Suppressor macrophage (primary cell): ENCODE measurements at regions not wholly inside any gene's neighbourhood (a gene's known extent, or its start where the extent isn't known, plus 50 kb on each side); places are given as distances from the start of the nearest gene placed in this dataset.
A peak's percentile ranks its signal among the peaks of the same experiment; 100 is the strongest.
"Not testable (repeated sequence)": the region's sequence is repeated elsewhere in the genome, so short reads cannot be mapped to it uniquely, and the experiment has no call there.

Source experiments
- DNase-seq, 4 experiments: peaks; one replicate each; pipeline ENCODE4 v3.0.0-alpha.2; 2020 to 2022

DNA sequence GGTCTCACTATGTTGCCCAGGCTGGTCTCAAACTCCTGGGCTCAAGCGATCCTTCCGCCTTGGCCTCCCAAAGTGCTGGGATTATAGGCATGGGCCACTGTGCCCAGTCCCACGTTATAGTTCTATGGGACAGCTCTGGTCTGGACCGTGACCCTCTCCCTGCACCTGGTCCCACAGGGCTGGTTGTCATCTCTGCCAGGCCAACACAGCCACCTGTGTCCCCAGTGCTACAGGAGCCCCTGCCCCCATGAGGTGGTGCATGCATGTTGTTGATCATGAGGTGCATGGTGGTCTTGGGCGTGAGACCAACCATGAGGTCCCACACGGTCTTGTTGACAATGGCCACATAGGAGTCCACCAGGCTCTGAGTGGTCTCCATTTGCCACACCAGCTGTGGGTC is 51.0 kb upstream of the UBE2Q2 start:
- not testable (repeated sequence) for DNase-seq

- no peak for DNase-seq
Observed at GRCh38 chr15:75791337-75791713, 51.9 kb upstream of the UBE2Q2 start.

- DNase-seq = no peak
Observed at GRCh38 chr15:75790631-75791336, 52.5 kb upstream of the UBE2Q2 start.

- DNase-seq = no peak
Observed at GRCh38 chr15:75786575-75786947, 56.7 kb upstream of the UBE2Q2 start.

GRCh38 chr15:75785771-75786574 is 57.3 kb upstream of the UBE2Q2 start:
- DNase-seq = no peak

DNA sequence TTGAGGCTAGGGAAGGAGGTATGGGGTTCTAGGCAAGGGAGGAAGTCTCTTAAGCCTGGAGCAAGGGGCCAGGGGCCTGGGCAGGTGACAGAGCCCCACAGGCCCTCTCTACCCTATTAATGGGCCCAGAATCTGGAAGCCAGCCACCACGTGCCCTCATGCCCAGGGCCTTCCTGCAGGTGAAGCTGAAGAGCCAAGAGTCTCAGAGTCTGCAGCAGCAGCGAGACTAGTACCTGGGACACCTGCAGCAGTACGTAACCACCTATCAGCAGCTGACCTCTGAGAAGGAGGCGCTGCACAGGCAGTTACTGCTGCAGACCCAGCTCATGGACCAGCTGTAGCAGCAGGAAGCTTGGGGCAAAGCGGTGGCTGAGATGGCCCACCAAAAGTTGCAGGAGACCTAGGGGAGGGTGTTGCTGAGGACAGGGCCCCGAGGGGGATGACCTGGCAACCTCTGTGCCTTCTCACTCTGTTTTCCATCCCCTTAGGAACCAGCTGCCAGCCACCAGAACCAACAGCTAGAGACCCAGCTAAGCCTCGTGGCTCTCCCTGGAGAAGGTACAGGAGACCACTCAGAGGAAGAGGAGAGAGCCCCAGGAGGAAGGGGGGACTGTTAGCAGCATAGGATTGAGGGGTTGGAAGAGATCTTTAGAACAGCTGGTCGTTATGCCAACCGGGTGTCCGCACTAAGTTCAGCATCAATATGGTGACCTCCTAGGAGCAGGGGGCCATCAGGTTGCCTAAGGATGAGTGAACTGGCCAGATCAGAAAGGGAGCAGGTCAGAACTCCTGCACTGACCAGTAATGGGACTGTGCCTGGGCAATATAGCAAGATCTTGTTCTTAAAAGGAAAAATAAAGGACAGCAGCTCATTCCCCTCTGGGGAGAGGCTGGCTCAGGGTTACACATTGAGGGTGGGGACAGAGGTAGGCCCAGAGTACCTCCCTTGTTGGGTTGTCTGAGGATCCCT is 58.5 kb upstream of the UBE2Q2 start:
- not testable (repeated sequence) for DNase-seq

DNA sequence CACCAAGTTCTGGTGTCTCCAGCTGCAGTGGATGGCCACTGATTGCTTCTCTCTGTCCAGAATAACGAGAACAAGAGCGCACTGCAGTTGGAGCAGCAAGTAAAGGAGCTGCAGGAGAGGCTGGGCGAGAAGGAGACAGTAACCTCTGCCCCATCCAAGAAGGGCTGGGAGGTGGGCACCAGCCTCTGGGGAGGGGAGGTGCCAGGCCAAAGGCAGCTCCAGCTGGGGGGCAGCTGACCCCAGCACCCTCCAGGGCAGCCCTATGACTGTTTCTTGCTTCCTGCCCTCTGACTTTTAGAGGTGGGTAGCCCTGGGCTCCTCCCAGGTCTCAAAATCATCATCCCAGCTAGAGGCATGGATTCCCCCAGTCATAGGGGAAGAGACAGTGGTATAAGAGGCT is 59.7 kb upstream of the UBE2Q2 start:
- DNase-seq = not testable (repeated sequence)

GRCh38 chr15:75782926-75783325 is 60.3 kb upstream of the UBE2Q2 start:
- DNase-seq = no peak

- not testable (repeated sequence) for DNase-seq
Observed at GRCh38 chr15:75780995-75781394, 62.3 kb upstream of the UBE2Q2 start.

DNA sequence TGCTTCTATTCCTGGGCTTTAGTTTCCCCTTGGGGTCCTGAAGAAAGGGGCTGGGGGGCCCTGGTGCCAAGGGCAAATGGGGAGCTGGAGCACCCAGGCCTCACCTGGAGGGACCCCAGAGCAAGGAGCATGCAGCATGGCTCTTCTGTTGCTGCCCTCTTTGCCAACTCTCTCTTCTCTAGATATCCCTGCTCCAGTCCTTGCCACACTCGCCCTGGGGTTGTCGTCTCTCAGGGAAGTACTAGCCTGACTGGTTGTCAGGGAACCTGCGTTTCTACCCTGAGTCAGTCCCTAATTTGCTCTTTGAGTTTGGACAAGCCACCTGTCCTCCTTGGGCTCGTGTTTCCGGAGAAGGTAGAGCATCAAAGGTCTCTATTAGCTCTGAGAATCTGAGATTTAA is 63.7 kb upstream of the UBE2Q2 start:
- DNase-seq = no peak

DNA sequence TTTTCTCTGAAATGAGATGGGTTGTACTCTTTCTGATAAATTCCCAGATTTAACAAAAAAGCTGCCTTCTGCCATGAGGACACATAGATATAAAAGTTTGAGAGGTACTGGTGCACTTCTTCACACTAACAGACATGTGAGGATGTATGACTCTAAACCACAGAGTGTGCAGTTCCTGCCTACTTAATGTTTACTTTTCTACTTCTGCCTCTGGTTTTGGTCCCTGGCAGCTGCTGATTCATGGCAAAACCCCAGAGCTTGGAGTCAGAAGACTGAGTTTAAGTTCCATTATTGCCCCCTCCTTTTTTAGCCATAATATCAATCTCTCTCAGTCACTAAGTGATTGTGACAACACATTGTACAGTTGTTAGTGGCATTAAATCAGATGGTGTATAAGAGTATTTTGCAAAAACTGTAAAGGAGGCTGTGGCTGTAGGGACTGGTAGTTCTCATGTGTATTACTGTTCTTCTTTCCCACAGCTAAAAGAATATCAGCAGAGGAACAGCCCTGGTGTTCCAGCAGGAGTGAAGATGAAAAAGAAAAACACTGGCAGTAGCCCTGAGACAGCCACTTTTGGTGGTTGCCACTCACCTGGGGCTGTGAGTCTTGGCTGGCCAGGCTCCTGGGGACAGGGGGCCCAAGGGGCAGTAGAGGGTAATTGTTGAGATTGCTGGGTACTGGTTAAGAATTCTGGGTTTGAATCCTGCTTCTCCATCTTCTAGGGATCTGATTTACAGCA is 64.4 kb upstream of the CSPG4 start:
- peak; percentile 35 to 62 (median 48) for DNase-seq

GRCh38 chr15:75776065-75776423 is 63.4 kb upstream of the CSPG4 start:
- DNase-seq = peak in 3 of 4 experiments; percentile 20 to 41 (median 23)

DNA sequence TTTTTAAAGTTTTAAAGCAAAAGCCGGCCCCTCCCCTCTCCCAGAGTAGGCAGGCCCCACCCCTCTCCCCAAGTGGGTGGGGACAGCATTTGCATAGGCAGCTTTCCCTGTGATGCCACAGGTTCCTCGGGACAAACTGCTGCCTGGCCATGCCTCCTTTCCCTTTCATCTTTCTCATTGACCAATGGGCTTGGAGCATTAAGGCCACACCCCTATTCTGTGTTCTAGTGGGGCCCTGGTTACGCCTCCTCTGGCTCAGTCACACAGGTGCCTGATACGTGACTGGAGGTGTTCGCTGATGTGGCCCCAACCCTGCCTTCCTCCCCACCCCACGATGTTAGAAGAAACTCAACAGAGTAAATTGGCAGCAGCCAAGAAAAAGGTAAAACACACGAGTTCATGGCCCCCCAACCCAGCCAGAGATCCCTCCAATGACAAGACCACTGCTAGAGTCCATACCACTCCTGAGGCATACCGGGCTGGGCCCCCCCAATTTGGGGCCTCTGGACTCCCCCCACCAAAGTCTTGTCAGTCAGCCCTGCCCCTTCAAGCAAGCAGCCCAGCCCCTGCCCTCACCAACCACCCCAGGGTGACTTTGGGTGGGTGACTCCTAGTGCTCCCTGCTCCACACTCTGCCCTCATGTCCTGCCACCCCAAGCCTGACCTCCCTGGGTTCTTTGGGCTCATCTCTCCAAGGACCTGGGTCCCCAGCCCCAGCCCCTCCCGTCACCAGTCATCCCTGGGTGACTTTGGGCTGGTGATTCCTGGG is 62.8 kb upstream of the CSPG4 start:
- DNase-seq = no peak

DNA sequence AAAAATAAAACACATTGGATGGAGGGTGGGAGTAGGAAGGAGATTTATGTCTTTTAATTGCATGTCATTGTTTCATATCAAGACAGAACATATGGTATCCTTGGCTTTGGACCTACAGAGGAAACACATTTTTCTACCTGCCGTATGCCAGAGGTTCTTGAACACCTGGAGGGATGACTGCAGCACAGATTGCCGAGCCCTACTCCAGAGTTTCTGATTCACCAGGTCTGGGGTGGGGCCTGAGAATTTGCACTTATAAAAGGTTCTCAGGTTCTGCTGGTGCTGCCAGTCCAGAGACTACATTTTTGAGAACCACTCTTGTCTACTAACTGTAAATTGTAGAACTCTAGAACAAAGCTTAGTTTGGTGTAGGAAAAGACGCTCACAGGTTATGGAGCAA is 61.3 kb upstream of the CSPG4 start:
- DNase-seq = not testable (repeated sequence)

DNA sequence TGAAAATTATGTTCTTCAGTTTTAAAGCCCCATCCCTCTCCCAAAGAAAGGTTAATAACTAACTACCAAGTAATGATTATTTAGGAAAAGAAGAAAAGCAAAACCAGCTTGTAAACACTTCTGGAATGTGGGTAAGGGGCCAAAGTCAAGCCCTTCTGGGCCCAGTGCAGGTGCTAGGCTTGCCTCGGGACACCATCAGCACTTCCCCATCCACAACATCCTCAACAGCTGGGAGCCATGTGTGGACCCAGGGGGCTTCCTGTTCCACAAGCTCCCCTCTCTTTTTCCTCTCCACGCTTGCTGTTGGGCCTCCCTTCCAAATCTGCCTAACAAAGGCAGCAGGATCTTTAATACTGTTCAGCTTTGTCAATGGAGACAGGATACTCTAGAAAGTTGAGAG is 58.4 kb upstream of the CSPG4 start:
- DNase-seq = not testable (repeated sequence)

DNA sequence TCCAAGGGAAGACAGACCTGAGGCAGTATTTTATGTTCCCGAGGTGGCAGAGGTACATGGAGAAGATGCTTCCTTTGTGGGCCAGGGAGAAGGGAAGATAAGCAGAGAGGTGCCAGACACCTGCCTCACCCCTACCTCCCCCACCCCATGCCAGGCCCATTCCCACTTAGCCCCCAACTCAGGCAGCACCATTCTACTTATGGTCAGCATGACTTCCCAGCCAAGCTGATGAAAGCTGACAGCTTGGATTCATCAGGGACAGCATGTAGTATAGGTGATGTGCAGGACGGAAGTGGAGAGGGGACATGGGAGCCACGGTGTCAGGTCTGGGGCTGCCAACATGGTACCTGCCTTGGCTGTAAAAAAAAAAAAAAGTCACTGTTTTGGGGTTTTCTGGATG is 57.5 kb upstream of the CSPG4 start:
- no peak for DNase-seq

GRCh38 chr15:75768526-75768925 is 55.9 kb upstream of the CSPG4 start:
- DNase-seq = not testable (repeated sequence)

- DNase-seq = not testable (repeated sequence)
Observed at GRCh38 chr15:75765551-75766305, 53.1 kb upstream of the CSPG4 start.

DNA sequence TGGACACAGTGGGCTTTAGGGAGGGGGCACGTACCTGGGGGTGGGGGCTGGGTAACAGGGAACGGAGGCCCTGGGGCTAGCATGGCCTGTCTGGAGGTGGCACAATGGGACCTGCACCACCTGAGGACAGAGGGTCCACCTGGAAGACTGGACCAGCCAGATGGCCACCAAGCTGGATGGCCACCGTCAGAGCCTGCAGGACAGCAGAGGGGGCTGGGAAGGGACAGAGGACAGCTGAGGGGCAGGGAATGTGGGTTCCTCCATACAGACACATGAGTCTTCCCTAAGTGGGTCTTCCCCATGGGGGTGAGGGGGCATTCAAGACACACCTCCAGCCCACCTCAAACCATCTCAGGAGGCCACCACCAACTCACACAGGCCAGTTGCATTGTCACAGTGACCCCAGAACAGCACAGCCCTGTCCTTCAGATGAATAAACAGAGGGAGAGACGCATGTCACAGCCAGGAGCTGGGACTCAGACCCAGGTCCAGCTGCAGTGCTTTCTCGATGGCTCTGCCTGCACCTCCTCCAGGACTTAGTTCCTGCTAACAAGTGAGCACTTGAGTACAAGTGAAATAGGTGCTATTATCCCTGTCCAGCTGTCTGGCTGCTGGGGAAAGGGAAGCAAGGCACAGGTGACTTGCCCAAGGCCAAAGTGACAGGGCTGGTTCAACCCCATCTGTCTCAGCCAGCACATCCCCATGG is 52.4 kb upstream of the CSPG4 start:
- not testable (repeated sequence) for DNase-seq
